Hematopoietic multipotent progenitor cell treated with erythropoietin and hydrocortisone succinate and interleukin-3 and kit ligand, for 17 days (in vitro differentiated cells): ENCODE measurements at regions not wholly inside any gene's neighbourhood (a gene's known extent, or its start where the extent isn't known, plus 50 kb on each side); places are given as distances from the start of the nearest gene placed in this dataset.
"Not testable (repeated sequence)": the region's sequence is repeated elsewhere in the genome, so short reads cannot be mapped to it uniquely, and the experiment has no call there.

Experiments used
- DNase-seq: peaks from one replicate; pipeline ENCODE4 v3.0.0-alpha.2; 2015; ENCODE audit warnings: low spot score

GRCh38 chr17:37828651-37829124 is 83.8 kb upstream of the HNF1B start:
- peak; percentile 62 for DNase-seq

GRCh38 chr17:37827905-37828650 is 83.2 kb upstream of the HNF1B start:
- DNase-seq: no peak

GRCh38 chr17:37826497-37827430 is 81.9 kb upstream of the HNF1B start:
- DNase-seq: no peak

- DNase-seq: no peak
Observed at GRCh38 chr17:37825851-37826250, 81.0 kb upstream of the HNF1B start.

GRCh38 chr17:37824534-37825485 is 80.0 kb upstream of the HNF1B start:
- DNase-seq: no peak

GRCh38 chr17:37823996-37824395 is 79.1 kb upstream of the HNF1B start:
- no peak for DNase-seq

- DNase-seq: no peak
Observed at GRCh38 chr17:37820995-37821713, 76.3 kb upstream of the HNF1B start.

GRCh38 chr17:37820313-37820994 is 75.6 kb upstream of the HNF1B start:
- no peak for DNase-seq

GRCh38 chr17:37818689-37819088 is 73.8 kb upstream of the HNF1B start:
- peak; percentile 46 for DNase-seq

- DNase-seq: no peak
Observed at GRCh38 chr17:37816950-37817349, 72.1 kb upstream of the HNF1B start.

- DNase-seq: no peak
Observed at GRCh38 chr17:37815536-37815935, 70.7 kb upstream of the HNF1B start.

- no peak for DNase-seq
Observed at GRCh38 chr17:37813751-37814150, 68.9 kb upstream of the HNF1B start.

GRCh38 chr17:37808846-37809245 is 64.0 kb upstream of the HNF1B start:
- not testable (repeated sequence) for DNase-seq

GRCh38 chr17:37802712-37803416 is 58.0 kb upstream of the HNF1B start:
- no peak for DNase-seq

GRCh38 chr17:37802061-37802595 is 57.3 kb upstream of the HNF1B start:
- DNase-seq: no peak

- DNase-seq: no peak
Observed at GRCh38 chr17:37801171-37801570, 56.3 kb upstream of the HNF1B start.

- DNase-seq: no peak
Observed at GRCh38 chr17:37797206-37797605, 52.3 kb upstream of the HNF1B start.

- DNase-seq: no peak
Observed at GRCh38 chr17:37796076-37796475, 51.2 kb upstream of the HNF1B start.
